Iris pigment epithelial cell (primary cell): ENCODE measurements at regions not wholly inside any gene's neighbourhood (a gene's known extent, or its start where the extent isn't known, plus 50 kb on each side); places are given as distances from the start of the nearest gene placed in this dataset.

ENCODE experiments used
- DNase-seq: peaks from one replicate; pipeline ENCODE4 v3.0.0-alpha.2; 2011; ENCODE audit warnings: low read depth

GRCh38 chr1:229093238-229093540, 177.7 kb upstream of the RAB4A start:
- DNase-seq = no peak

GRCh38 chr1:229093609-229094336, 177.1 kb upstream of the RAB4A start:
- no peak for DNase-seq

- no peak for DNase-seq
Measured at GRCh38 chr1:229094476-229095311, 176.2 kb upstream of the RAB4A start.

- DNase-seq = no peak
Measured at GRCh38 chr1:229095325-229095724, 175.6 kb upstream of the RAB4A start.

GRCh38 chr1:229097356-229097755, 173.6 kb upstream of the RAB4A start:
- DNase-seq = no peak

GRCh38 chr1:229098361-229098760, 172.6 kb upstream of the RAB4A start:
- DNase-seq = no peak

- no peak for DNase-seq
Measured at GRCh38 chr1:229098903-229099578, 171.9 kb upstream of the RAB4A start.

GRCh38 chr1:229101011-229101871, 169.7 kb upstream of the RAB4A start:
- no peak for DNase-seq

GRCh38 chr1:229102741-229103391, 168.0 kb upstream of the RAB4A start:
- DNase-seq = no peak

GRCh38 chr1:229104654-229105053, 166.3 kb upstream of the RAB4A start:
- no peak for DNase-seq

GRCh38 chr1:229105109-229105508, 165.8 kb upstream of the RAB4A start:
- DNase-seq = no peak

- DNase-seq = no peak
Measured at GRCh38 chr1:229105822-229106525, 164.9 kb upstream of the RAB4A start.

GRCh38 chr1:229106526-229107125, 164.3 kb upstream of the RAB4A start:
- no peak for DNase-seq

- no peak for DNase-seq
Measured at GRCh38 chr1:229107304-229107815, 163.6 kb upstream of the RAB4A start.

- no peak for DNase-seq
Measured at GRCh38 chr1:229107972-229108371, 162.9 kb upstream of the RAB4A start.

GRCh38 chr1:229108598-229109201, 162.2 kb upstream of the RAB4A start:
- no peak for DNase-seq

- no peak for DNase-seq
Measured at GRCh38 chr1:229109320-229109761, 161.6 kb upstream of the RAB4A start.

GRCh38 chr1:229110986-229111385, 159.9 kb upstream of the RAB4A start:
- no peak for DNase-seq

GRCh38 chr1:229111703-229112319, 159.1 kb upstream of the RAB4A start:
- peak; percentile 30 for DNase-seq
